ENCODE measurements at regions not wholly inside any gene's neighbourhood (a gene's known extent, or its start where the extent isn't known, plus 50 kb on each side); places are given as distances from the start of the nearest gene placed in this dataset.

DNA sequence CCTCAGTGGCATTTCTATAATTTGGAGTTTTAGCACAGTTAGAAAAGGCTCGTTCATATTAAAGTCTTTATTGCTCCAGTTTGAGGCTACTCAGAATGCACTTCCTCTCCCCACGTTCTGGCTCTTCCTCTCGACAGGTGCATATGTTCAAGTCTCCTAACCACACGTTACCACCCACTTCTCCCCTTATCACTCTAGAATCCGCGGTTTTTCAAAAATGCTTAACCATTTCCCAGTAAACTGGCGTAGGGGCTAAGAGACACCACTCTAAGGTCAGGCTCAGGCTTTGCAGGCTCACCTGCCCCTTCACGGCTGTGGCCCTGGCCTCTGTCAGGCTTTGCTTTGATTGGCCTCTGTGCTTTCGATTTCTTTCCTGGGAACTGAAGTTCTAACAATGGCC is 383.6 kb downstream of the GLRX3 start:
- no peak for DNase-seq (ENCODE audit: low read depth)
- TF ChIP-seq, protein P1, sequence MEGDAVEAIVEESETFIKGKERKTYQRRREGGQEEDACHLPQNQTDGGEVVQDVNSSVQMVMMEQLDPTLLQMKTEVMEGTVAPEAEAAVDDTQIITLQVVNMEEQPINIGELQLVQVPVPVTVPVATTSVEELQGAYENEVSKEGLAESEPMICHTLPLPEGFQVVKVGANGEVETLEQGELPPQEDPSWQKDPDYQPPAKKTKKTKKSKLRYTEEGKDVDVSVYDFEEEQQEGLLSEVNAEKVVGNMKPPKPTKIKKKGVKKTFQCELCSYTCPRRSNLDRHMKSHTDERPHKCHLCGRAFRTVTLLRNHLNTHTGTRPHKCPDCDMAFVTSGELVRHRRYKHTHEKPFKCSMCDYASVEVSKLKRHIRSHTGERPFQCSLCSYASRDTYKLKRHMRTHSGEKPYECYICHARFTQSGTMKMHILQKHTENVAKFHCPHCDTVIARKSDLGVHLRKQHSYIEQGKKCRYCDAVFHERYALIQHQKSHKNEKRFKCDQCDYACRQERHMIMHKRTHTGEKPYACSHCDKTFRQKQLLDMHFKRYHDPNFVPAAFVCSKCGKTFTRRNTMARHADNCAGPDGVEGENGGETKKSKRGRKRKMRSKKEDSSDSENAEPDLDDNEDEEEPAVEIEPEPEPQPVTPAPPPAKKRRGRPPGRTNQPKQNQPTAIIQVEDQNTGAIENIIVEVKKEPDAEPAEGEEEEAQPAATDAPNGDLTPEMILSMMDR (IDR thresholded peaks at IDR 0.05; ENCODE audit: insufficient read depth, low read length, poor library complexity, severe bottlenecking): no peak
- Histone ChIP-seq H3K36me3 (ENCODE audit: control insufficient read depth, insufficient read depth, low read length) (no peaks in the 10 kb centered on the region), H3K4me3 (ENCODE audit: low read depth, low read length) (no peak overlapping the region), H3K27me3 (ENCODE audit: control insufficient read depth, insufficient read depth, low read length) (no peaks in the 10 kb centered on the region)

GRCh38 chr10:130531312-130531711 is 395.1 kb downstream of the GLRX3 start:
- TF ChIP-seq, protein P1 (IDR thresholded peaks at IDR 0.05; ENCODE audit: insufficient read depth, low read length, poor library complexity, severe bottlenecking): no peak
- Histone ChIP-seq H3K4me3 (ENCODE audit: low read depth, low read length) (no peak overlapping the region), H3K36me3 (ENCODE audit: control insufficient read depth, insufficient read depth, low read length) (no peaks in the 10 kb centered on the region), H3K27me3 (ENCODE audit: control insufficient read depth, insufficient read depth, low read length) (no peaks in the 10 kb centered on the region)
- DNase-seq (ENCODE audit: low read depth): no peak

DNA sequence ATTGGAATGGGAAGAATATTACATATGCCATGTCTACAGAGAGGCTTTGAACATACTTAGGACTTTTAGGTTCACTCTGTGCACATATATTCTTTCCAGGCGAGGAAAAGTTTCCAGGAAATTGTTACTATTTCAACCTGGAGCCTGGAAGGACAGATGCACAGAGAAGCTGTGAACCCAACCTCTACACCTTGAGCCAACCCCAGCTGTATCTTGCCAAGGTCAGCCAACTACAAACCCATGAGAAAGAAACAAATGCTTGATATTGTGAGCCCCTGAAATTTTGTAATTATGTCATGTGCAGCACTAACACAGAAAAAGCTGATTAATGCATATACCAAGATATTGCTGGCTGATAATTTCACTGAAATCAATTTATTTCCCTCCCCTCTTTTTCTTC is 404.9 kb downstream of the GLRX3 start:
- no peaks in the 10 kb centered on the region for H3K27me3 ChIP-seq (ENCODE audit: control insufficient read depth, insufficient read depth, low read length)
- no peak for DNase-seq (ENCODE audit: low read depth)
- no peak overlapping the region for H3K4me3 ChIP-seq (ENCODE audit: low read depth, low read length)
- H3K36me3 ChIP-seq (ENCODE audit: control insufficient read depth, insufficient read depth, low read length): no peaks in the 10 kb centered on the region
- TF ChIP-seq, protein P1 (IDR thresholded peaks at IDR 0.05; ENCODE audit: insufficient read depth, low read length, poor library complexity, severe bottlenecking): no peak

DNA sequence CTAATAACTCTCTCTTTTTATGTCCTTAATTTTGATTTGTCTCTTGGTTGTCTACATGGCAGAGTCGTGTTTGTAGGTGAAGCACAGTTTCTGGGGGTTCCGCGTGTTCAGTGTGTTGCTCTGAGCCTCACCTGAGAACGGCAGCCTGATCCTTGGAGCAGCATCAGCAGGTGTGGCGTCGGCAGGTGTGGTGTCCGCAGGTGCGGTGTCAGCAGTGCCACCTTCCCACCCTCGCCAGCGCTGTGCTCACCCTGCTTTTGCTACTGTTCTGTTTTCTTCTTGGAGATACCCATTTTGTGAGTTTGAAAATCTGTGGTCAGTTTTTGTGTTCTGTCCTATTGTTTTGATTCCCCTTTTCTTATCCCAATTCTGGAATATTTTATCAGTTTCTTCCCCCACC is 406.6 kb downstream of the GLRX3 start:
- H3K4me3 ChIP-seq (ENCODE audit: low read depth, low read length): no peak overlapping the region
- H3K36me3 ChIP-seq (ENCODE audit: control insufficient read depth, insufficient read depth, low read length): no peaks in the 10 kb centered on the region
- no peaks in the 10 kb centered on the region for H3K27me3 ChIP-seq (ENCODE audit: control insufficient read depth, insufficient read depth, low read length)
- DNase-seq (ENCODE audit: low read depth): no peak
- TF ChIP-seq, protein P1 (IDR thresholded peaks at IDR 0.05; ENCODE audit: insufficient read depth, low read length, poor library complexity, severe bottlenecking): no peak

GRCh38 chr10:130543794-130544193 is 407.6 kb downstream of the GLRX3 start:
- no peak for DNase-seq (ENCODE audit: low read depth)
- Histone ChIP-seq H3K27me3 (ENCODE audit: control insufficient read depth, insufficient read depth, low read length) (no peaks in the 10 kb centered on the region), H3K36me3 (ENCODE audit: control insufficient read depth, insufficient read depth, low read length) (no peaks in the 10 kb centered on the region), H3K4me3 (ENCODE audit: low read depth, low read length) (no peak overlapping the region)
- TF ChIP-seq, protein P1 (IDR thresholded peaks at IDR 0.05; ENCODE audit: insufficient read depth, low read length, poor library complexity, severe bottlenecking): no peak

DNA sequence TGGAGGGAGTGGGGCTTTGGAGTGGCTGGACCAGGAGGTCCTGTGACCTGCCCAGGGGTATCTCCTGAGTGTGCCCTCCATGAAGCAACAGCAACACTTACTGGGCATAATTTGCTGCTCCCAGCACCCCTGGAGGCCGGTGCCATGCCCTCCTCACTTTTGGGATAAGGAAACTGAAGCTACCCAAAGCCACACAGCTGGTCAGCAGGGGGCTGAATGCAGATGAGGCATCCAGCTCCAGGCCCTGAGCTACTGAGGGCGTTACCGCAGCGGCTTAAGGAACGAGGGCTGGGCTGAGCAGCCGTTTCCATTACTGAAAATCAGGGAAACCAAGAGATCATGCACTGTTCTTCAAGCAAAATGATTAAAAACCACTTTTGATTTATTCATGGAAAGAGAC is 408.9 kb downstream of the GLRX3 start:
- Histone ChIP-seq H3K27me3 (ENCODE audit: control insufficient read depth, insufficient read depth, low read length) (no peaks in the 10 kb centered on the region), H3K36me3 (ENCODE audit: control insufficient read depth, insufficient read depth, low read length) (no peaks in the 10 kb centered on the region), H3K4me3 (ENCODE audit: low read depth, low read length) (no peak overlapping the region)
- TF ChIP-seq, protein P1 (IDR thresholded peaks at IDR 0.05; ENCODE audit: insufficient read depth, low read length, poor library complexity, severe bottlenecking): no peak
- no peak for DNase-seq (ENCODE audit: low read depth)
